Tibial nerve (tissue), 4 donors: ENCODE measurements at regions not wholly inside any gene's neighbourhood (a gene's known extent, or its start where the extent isn't known, plus 50 kb on each side); places are given as distances from the start of the nearest gene placed in this dataset.
"Not testable (repeated sequence)": the region's sequence is repeated elsewhere in the genome, so short reads cannot be mapped to it uniquely, and the experiment has no call there.

Experiments used
- EP300 ChIP-seq, 2 donors: sonication (generic); formaldehyde crosslinking; IDR thresholded peaks; one replicate each; pipeline ENCODE4 v1.6.1; 2017; ENCODE audit warnings: antibody characterized with exemption in 2 of 2, mild to moderate bottlenecking in 1 of 2
- TF ChIP-seq, protein P1 (sequence below), 5 experiments: fragments of 200-600 bp in 3 of 5; fragments of 450-650 bp in 2 of 5; sonication (generic) in 3 of 5; IDR thresholded peaks; one replicate each; pipeline ENCODE4 v1.5.1; 2016 to 2019; ENCODE audit warnings: antibody characterized with exemption in 5 of 5, mild to moderate bottlenecking in 3 of 5, moderate library complexity in 2 of 5

DNA sequence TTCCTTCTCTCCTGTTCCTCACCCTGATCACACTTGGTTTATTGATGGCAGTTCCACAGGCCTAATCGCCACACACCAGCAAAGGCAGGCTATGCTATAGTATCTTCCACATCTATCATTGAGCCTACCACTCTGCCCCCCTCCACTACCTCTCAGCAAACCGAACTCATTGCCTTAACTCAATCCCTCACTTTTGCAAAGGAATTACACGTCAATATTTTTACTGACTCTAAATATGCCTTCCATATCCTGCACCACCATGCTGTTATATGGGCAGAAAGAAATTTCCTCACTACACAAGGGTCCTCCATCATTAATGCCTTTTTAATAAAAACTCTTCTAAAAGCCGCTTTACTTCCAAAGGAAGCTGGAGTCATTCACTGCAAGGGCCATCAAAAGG lies 93.4 kb upstream of the TRIM24 start:
- TF ChIP-seq, protein P1, sequence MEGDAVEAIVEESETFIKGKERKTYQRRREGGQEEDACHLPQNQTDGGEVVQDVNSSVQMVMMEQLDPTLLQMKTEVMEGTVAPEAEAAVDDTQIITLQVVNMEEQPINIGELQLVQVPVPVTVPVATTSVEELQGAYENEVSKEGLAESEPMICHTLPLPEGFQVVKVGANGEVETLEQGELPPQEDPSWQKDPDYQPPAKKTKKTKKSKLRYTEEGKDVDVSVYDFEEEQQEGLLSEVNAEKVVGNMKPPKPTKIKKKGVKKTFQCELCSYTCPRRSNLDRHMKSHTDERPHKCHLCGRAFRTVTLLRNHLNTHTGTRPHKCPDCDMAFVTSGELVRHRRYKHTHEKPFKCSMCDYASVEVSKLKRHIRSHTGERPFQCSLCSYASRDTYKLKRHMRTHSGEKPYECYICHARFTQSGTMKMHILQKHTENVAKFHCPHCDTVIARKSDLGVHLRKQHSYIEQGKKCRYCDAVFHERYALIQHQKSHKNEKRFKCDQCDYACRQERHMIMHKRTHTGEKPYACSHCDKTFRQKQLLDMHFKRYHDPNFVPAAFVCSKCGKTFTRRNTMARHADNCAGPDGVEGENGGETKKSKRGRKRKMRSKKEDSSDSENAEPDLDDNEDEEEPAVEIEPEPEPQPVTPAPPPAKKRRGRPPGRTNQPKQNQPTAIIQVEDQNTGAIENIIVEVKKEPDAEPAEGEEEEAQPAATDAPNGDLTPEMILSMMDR (IDR thresholded peaks at IDR 0.05): not testable (repeated sequence)
- TF ChIP-seq EP300 (IDR thresholded peaks at IDR 0.05): not testable (repeated sequence)
